ENCODE measurements at regions not wholly inside any gene's neighbourhood (a gene's known extent, or its start where the extent isn't known, plus 50 kb on each side); places are given as distances from the start of the nearest gene placed in this dataset.
A peak's percentile ranks its signal among the peaks of the same experiment; 100 is the strongest.

DNA sequence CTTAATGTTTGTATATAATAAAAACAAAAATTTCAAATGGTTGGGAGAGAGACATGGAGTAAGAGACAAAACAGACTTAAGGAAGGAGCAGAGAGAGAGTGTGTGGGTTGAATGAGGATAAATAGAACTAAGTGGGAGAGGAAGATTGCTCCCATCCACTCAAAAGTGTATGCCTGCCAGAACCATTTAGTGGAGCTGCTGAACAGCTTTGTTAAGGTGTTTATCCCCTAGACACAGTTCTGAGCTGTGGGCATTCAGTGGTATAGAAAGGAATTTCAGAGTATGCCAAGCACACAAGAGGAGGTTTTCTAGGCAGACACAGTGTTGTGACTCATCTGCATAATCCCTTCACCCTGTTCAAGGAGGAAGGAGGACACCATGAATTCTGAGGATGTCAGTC lies 508.6 kb upstream of the EPHA5 start:
- Histone ChIP-seq H3K27me3 (no peaks in the 10 kb centered on the region), H3K27ac (no peak overlapping the region)
- DNase-seq (ENCODE audit: low read depth in 1 of 2, low spot score in 1 of 2): peak in 1 of 2 donors; percentile 14

DNA sequence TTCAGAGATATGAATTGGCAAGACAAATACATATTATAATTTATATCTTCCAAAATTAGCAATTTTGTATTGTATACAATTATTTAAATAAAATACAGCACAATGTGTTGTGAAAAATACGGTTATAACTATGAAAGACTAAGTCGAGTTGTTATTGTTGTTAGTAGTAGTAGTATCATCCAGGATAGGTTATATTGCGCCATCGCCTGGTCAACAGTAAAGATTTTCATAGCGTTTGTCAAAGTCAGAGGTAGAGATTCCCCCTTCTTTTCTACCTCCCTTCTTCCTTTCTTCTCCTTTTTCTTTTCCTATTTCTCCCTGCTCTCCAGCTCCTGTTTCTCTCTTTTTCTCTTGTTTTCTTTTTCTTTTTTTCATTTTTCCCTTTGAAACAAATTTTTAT lies 499.1 kb upstream of the EPHA5 start:
- H3K27ac ChIP-seq: no peak overlapping the region
- H3K9me3 ChIP-seq (ENCODE audit: low read depth): no peaks in the 10 kb centered on the region
- H3K4me3 ChIP-seq: no peak overlapping the region
- peak; percentile 44 to 46 for DNase-seq (ENCODE audit: low read depth in 1 of 2, low spot score in 1 of 2)
- H3K4me1 ChIP-seq (ENCODE audit: low read depth): no peaks in the 10 kb centered on the region
- TF ChIP-seq CTCF (IDR thresholded peaks at IDR 0.05; ENCODE audit: low read depth, low read length): peak; percentile 18
- no peaks in the 10 kb centered on the region for H3K27me3 ChIP-seq
- H3K36me3 ChIP-seq: no peaks in the 10 kb centered on the region

More for the DNA sequence above, 508.6 kb upstream of the EPHA5 start:
- Histone ChIP-seq H3K36me3 (no peaks in the 10 kb centered on the region), H3K4me3 (no peak overlapping the region), H3K9me3 (ENCODE audit: low read depth) (no peaks in the 10 kb centered on the region), H3K4me1 (ENCODE audit: low read depth) (no peaks in the 10 kb centered on the region)
- TF ChIP-seq CTCF (IDR thresholded peaks at IDR 0.05; ENCODE audit: low read depth, low read length): no peak

DNA sequence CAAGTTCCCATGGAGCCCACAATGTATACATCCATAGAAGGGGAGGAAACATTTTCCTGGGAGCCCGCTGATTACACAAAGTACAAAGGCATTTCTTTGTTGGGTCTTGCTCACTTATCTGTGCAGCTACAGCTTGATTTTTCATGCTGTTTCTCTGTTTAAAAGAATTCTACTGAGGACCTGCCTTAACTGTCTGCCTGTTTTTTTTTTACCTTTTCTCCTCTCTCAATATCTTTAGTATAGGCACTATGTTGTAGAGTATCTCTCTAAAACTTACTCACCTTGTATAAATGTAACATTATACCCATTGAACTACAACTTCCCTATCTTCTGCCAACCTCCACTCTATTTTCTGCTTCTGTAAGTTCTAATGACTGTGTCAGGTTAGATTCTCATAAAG lies 494.6 kb upstream of the EPHA5 start:
- H3K4me3 ChIP-seq: no peak overlapping the region
- no peaks in the 10 kb centered on the region for H3K4me1 ChIP-seq (ENCODE audit: low read depth)
- H3K27ac ChIP-seq: no peak overlapping the region
- H3K36me3 ChIP-seq: no peaks in the 10 kb centered on the region
- no peak for DNase-seq (ENCODE audit: low read depth in 1 of 2, low spot score in 1 of 2)
- TF ChIP-seq CTCF (IDR thresholded peaks at IDR 0.05; ENCODE audit: low read depth, low read length): no peak
- no peaks in the 10 kb centered on the region for H3K9me3 ChIP-seq (ENCODE audit: low read depth)
- H3K27me3 ChIP-seq: no peaks in the 10 kb centered on the region

DNA sequence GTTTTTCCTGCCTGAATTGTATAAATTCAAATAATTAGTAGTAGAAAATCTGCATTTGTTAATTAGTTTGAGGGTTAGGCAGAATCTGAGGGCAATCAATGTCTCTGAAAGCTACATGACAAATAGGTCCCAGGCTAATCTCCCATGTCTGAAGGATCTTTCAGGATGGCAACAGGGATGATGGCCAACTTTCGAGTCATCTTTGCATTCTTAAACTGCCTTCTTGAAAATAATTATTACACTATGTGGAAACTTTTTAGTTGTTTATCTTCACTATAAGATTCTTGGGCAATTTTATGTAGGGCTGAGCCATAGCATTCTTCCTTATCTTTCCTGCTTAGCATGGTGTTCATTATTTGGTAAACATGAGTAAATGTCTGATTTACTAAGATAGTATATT lies 490.3 kb upstream of the EPHA5 start:
- H3K27me3 ChIP-seq: no peaks in the 10 kb centered on the region
- H3K36me3 ChIP-seq: no peaks in the 10 kb centered on the region
- no peaks in the 10 kb centered on the region for H3K9me3 ChIP-seq (ENCODE audit: low read depth)
- H3K4me1 ChIP-seq (ENCODE audit: low read depth): no peaks in the 10 kb centered on the region
- H3K27ac ChIP-seq: no peak overlapping the region
- H3K4me3 ChIP-seq: no peak overlapping the region
- no peak for TF ChIP-seq CTCF (IDR thresholded peaks at IDR 0.05; ENCODE audit: low read depth, low read length)
- DNase-seq (ENCODE audit: low read depth in 1 of 2, low spot score in 1 of 2): peak in 1 of 2 donors; percentile 18

DNA sequence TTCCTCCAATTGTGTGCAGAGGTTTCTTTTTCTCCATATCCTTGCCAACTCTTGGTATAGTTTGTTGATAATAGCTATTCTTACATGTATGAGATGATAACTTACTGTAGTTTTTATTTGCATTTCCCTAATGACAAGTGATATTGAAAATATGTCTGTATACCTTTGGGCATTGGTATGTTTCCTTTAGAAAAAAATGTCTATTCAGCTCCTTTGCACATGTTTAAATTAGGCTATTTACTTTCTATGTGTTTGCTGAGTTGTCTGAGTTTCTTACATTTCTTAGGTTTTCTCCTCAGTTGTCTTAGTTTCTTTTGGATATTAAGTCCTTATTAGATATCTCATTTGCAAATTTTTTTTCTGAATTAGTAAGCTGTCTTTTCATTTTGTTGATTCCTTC lies 487.3 kb upstream of the EPHA5 start:
- no peak for DNase-seq (ENCODE audit: low read depth in 1 of 2, low spot score in 1 of 2)
- no peak overlapping the region for H3K27ac ChIP-seq
- H3K27me3 ChIP-seq: no peaks in the 10 kb centered on the region
- no peaks in the 10 kb centered on the region for H3K9me3 ChIP-seq (ENCODE audit: low read depth)
- no peak for TF ChIP-seq CTCF (IDR thresholded peaks at IDR 0.05; ENCODE audit: low read depth, low read length)
- no peaks in the 10 kb centered on the region for H3K36me3 ChIP-seq
- H3K4me1 ChIP-seq (ENCODE audit: low read depth): no peaks in the 10 kb centered on the region
- H3K4me3 ChIP-seq: no peak overlapping the region

DNA sequence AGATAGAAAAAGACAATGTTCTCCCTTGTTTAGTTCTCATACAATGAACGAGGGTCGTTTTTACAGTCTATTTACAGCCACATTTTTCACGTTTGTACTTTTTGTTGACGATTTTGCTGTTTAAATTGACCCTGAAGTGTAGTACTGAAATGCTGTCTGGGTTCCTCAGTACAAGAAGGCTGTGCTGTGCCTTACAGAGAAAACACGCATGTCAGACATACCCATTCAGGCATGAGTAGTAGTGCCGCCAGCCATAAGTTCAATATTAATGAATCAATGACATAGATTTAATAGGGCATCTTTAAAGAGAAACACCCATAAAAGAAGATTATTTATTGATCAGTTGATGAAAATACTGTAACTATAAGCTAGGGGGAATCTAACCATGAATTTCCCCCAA lies 459.8 kb upstream of the EPHA5 start:
- Histone ChIP-seq H3K4me3 (no peak overlapping the region), H3K27ac (no peak overlapping the region), H3K36me3 (no peaks in the 10 kb centered on the region), H3K9me3 (ENCODE audit: low read depth) (no peaks in the 10 kb centered on the region), H3K27me3 (no peaks in the 10 kb centered on the region), H3K4me1 (ENCODE audit: low read depth) (no peaks in the 10 kb centered on the region)
- no peak for DNase-seq (ENCODE audit: low read depth in 1 of 2, low spot score in 1 of 2)
- TF ChIP-seq CTCF (IDR thresholded peaks at IDR 0.05; ENCODE audit: low read depth, low read length): no peak
